ENCODE measurements at regions not wholly inside any gene's neighbourhood (a gene's known extent, or its start where the extent isn't known, plus 50 kb on each side); places are given as distances from the start of the nearest gene placed in this dataset.

DNA sequence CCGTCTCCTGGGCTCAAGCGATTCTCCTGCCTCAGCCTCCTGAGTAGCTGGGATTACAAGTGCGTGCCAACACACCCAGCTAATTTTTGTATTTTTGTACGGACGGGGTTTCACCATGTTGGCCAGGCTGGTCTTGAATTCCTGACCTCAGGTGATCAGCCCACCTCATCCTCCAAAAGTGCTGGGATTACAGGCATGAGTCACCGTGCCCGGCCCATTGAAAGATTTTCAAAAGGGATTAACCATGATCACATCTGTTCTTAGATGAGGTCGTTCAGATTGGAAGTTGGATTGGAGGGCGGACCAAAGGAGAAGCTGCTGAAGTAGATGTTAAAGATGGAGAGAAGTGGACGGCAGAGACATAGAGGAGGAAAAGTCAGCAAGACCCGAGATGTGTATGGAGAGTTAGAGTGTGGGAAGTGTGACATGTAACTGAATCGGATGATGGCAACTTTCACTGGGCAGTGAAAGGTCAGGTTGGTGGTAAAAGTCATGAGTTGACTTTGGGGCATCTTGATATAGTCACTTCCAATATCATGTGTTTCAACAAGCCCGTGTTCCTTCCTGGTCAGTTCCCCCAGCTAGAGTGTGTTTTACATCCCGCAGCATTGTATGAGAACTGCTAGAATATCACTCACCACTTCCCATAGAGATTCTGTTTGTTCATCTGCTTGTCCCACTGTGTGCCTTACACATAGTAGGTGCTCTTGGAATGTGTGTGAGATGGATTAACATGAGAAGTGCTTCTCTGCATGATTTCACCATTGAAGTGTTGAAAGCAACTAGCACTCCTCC, 54.4 kb upstream of the TINAGL1 start:
- DNase-seq (ENCODE audit: low read depth, low spot score): no peak
- in situ Hi-C loops (cut with HindIII; ENCODE audit: low sequenced_read_pairs): no loop called here
- TF ChIP-seq, protein P1, sequence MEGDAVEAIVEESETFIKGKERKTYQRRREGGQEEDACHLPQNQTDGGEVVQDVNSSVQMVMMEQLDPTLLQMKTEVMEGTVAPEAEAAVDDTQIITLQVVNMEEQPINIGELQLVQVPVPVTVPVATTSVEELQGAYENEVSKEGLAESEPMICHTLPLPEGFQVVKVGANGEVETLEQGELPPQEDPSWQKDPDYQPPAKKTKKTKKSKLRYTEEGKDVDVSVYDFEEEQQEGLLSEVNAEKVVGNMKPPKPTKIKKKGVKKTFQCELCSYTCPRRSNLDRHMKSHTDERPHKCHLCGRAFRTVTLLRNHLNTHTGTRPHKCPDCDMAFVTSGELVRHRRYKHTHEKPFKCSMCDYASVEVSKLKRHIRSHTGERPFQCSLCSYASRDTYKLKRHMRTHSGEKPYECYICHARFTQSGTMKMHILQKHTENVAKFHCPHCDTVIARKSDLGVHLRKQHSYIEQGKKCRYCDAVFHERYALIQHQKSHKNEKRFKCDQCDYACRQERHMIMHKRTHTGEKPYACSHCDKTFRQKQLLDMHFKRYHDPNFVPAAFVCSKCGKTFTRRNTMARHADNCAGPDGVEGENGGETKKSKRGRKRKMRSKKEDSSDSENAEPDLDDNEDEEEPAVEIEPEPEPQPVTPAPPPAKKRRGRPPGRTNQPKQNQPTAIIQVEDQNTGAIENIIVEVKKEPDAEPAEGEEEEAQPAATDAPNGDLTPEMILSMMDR (IDR thresholded peaks at IDR 0.05; ENCODE audit: low read depth, low read length): no peak
- no peak overlapping the region for H3K4me3 ChIP-seq (ENCODE audit: low read depth, low read length)

- no peak for DNase-seq (ENCODE audit: low read depth, low spot score)
- no peak overlapping the region for H3K4me3 ChIP-seq (ENCODE audit: low read depth, low read length)
- TF ChIP-seq, protein P1 (IDR thresholded peaks at IDR 0.05; ENCODE audit: low read depth, low read length): no peak
Measured at GRCh38 chr1:31522556-31522845, 53.8 kb upstream of the TINAGL1 start.

DNA sequence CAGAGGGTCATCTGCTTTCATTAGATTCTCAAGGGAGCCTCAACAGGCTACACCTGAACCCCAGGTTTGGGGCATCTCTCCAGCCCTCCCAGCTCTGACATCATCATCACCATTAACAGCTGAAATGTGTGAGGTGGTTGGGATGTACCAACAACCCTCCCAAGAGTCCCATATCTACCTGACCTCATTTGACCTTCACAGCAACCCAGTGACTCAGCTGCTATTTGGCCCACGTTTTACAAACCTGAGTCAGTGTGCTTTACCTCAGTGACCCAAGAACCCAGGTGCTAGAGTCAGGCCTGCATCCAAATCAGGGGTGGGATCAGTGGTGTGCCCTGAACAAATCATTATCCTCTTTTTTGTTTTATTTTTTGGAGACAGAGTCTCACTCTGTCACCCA, 53.3 kb upstream of the TINAGL1 start:
- DNase-seq (ENCODE audit: low read depth, low spot score): no peak
- no peak overlapping the region for H3K4me3 ChIP-seq (ENCODE audit: low read depth, low read length)
- in situ Hi-C loops (cut with HindIII; ENCODE audit: low sequenced_read_pairs): no loop called here
- TF ChIP-seq, protein P1 (IDR thresholded peaks at IDR 0.05; ENCODE audit: low read depth, low read length): no peak

More at GRCh38 chr1:31522556-31522845, 53.8 kb upstream of the TINAGL1 start:
- in situ Hi-C loops (cut with HindIII; ENCODE audit: low sequenced_read_pairs): no loop called here

- in situ Hi-C loops (cut with HindIII; ENCODE audit: low sequenced_read_pairs): no loop called here
- no peak overlapping the region for H3K4me3 ChIP-seq (ENCODE audit: low read depth, low read length)
- DNase-seq (ENCODE audit: low read depth, low spot score): no peak
- TF ChIP-seq, protein P1 (IDR thresholded peaks at IDR 0.05; ENCODE audit: low read depth, low read length): no peak
Measured at GRCh38 chr1:31523769-31524168, 52.5 kb upstream of the TINAGL1 start.

GRCh38 chr1:31524186-31524901, 52.0 kb upstream of the TINAGL1 start:
- in situ Hi-C loops (cut with HindIII; ENCODE audit: low sequenced_read_pairs): no loop called here
- DNase-seq (ENCODE audit: low read depth, low spot score): no peak
- TF ChIP-seq, protein P1 (IDR thresholded peaks at IDR 0.05; ENCODE audit: low read depth, low read length): no peak
- H3K4me3 ChIP-seq (ENCODE audit: low read depth, low read length): no peak overlapping the region
